PC-9 (cell line): ENCODE measurements at regions not wholly inside any gene's neighbourhood (a gene's known extent, or its start where the extent isn't known, plus 50 kb on each side); places are given as distances from the start of the nearest gene placed in this dataset.

ENCODE experiments used
- CTCF ChIP-seq: fragments of 200-600 bp; sonication (generic); conservative IDR thresholded peaks from 2 replicates; pipeline ENCODE4 v1.6.1; 2017; ENCODE audit warnings: mixed run types, antibody characterized with exemption, mild to moderate bottlenecking, moderate library complexity
- EZH2 ChIP-seq: fragments of 200-600 bp; sonication (generic); IDR thresholded peaks from 2 replicates; pipeline ENCODE4 v1.8.0; 2017; ENCODE audit warnings: antibody characterized with exemption, low read depth

GRCh38 chr20:12113468-12114371 lies 196.0 kb downstream of the BTBD3 start:
- TF ChIP-seq EZH2: no peak
- no peak for TF ChIP-seq CTCF
